IMR-90 (cell line): ENCODE measurements at regions not wholly inside any gene's neighbourhood (a gene's known extent, or its start where the extent isn't known, plus 50 kb on each side); places are given as distances from the start of the nearest gene placed in this dataset.

Experiments used
- ATAC-seq: fragments of 200-7000 bp; cut with Tn5 transposase; 2 replicates; pipeline ENCODE4 v1.9.1; 2020; ENCODE audit warnings: low read depth, mild to moderate bottlenecking, moderate library complexity
- BruUV-seq: library from RNA; stranded (reverse); fragments of 400-500 nt; replicated peaks from 2 replicates; lab custom pipeline; 2021; lab: Mats Ljungman, UMichigan
- CTCF ChIA-PET: fragments of 300-600 bp; formaldehyde crosslinking; extraction: SDS; loops from one replicate; lab custom pipeline; 2021; ENCODE audit warnings: antibody characterized with exemption; lab: Yijun Ruan, JAX
- POLR2A ChIA-PET: fragments of 300-600 bp; sonication (Branson Sonifier 250); formaldehyde crosslinking; loops from one replicate; lab custom pipeline; 2022; ENCODE audit warnings: antibody characterized with exemption; ENCODE audit not compliant: unreplicated experiment; lab: Charles Lee
- DNase-seq: peaks from one replicate; pipeline ENCODE4 v3.0.0; 2013
- H2AFZ ChIP-seq: replicated peaks from 2 replicates; pipeline ENCODE3; 2013; ENCODE audit warnings: low read length, mild to moderate bottlenecking; ENCODE audit not compliant: poor library complexity
- H2AK5ac ChIP-seq: 2 replicates; pipeline ENCODE4 v1.6.1; 2013; ENCODE audit warnings: low read depth, low read length, inconsistent platforms
- H2AK9ac ChIP-seq: replicated peaks from 2 replicates; pipeline ENCODE3; 2013; ENCODE audit warnings: mild to moderate bottlenecking, low read depth, low read length, moderate library complexity; ENCODE audit not compliant: poor library complexity
- H2BK120ac ChIP-seq: 2 replicates; pipeline ENCODE4 v1.6.1; 2013; ENCODE audit warnings: low read depth, low read length, inconsistent platforms
- H2BK15ac ChIP-seq: 3 replicates; pipeline ENCODE4 v1.6.1; 2013; ENCODE audit warnings: low read depth, low read length, inconsistent platforms
- H2BK20ac ChIP-seq: 2 replicates; pipeline ENCODE4 v1.6.1; 2013; ENCODE audit warnings: low read depth, mild to moderate bottlenecking, inconsistent platforms, low read length, moderate library complexity
- H2BK5ac ChIP-seq: 2 replicates; pipeline ENCODE4 v1.6.1; 2013; ENCODE audit warnings: mild to moderate bottlenecking, low read depth, low read length, inconsistent platforms; ENCODE audit not compliant: poor library complexity, severe bottlenecking
- H3K14ac ChIP-seq: replicated peaks from 2 replicates; pipeline ENCODE4 v1.6.1; 2013; ENCODE audit warnings: low read depth, low read length, inconsistent platforms
- H3K18ac ChIP-seq: 2 replicates; pipeline ENCODE4 v1.6.1; 2013; ENCODE audit warnings: low read depth, low read length, control low read depth
- H3K23ac ChIP-seq: 2 replicates; pipeline ENCODE4 v1.6.1; 2013; ENCODE audit warnings: low read depth, low read length, inconsistent platforms
- H3K27ac ChIP-seq: 2 replicates; pipeline ENCODE4 v1.5.1; 2013; ENCODE audit warnings: mild to moderate bottlenecking, control low read depth, low read length; ENCODE audit not compliant: insufficient read depth
- H3K27me3 ChIP-seq: 2 replicates; pipeline ENCODE4 v1.6.1; 2013; ENCODE audit warnings: low read length; ENCODE audit not compliant: control insufficient read depth, insufficient read depth
- H3K36me3 ChIP-seq: 2 replicates; pipeline ENCODE4 v1.6.1; 2013; ENCODE audit warnings: low read length, mixed read lengths; ENCODE audit not compliant: control insufficient read depth, insufficient read depth
- H3K4ac ChIP-seq: 2 replicates; pipeline ENCODE4 v1.6.1; 2013; ENCODE audit warnings: low read depth, low read length, inconsistent platforms
- H3K4me1 ChIP-seq: 2 replicates; pipeline ENCODE4 v1.6.1; 2013; ENCODE audit warnings: low read length, mixed read lengths; ENCODE audit not compliant: control insufficient read depth, insufficient read depth
- H3K4me2 ChIP-seq: 2 replicates; pipeline ENCODE4 v1.6.1; 2013; ENCODE audit warnings: low read depth, mild to moderate bottlenecking, control low read depth, low read length, moderate library complexity
- H3K4me3 ChIP-seq: 2 replicates; pipeline ENCODE4 v1.5.1; 2013; ENCODE audit warnings: low read depth, mild to moderate bottlenecking, control low read depth, low read length, moderate library complexity; ENCODE audit not compliant: insufficient read depth
- H3K56ac ChIP-seq: 2 replicates; pipeline ENCODE4 v1.6.1; 2013; ENCODE audit warnings: low read length, inconsistent platforms; ENCODE audit not compliant: insufficient read depth; ENCODE audit errors: extremely low read depth
- H3K79me1 ChIP-seq, 2 experiments: 2 replicates each; pipeline ENCODE4 v1.6.1; 2013; ENCODE audit warnings: low read length in 2 of 2, inconsistent platforms in 1 of 2, low read depth in 1 of 2
- H3K9ac ChIP-seq: 2 replicates; pipeline ENCODE4 v1.6.1; 2013; ENCODE audit warnings: low read depth, low read length, control low read depth
- H3K9me1 ChIP-seq: 2 replicates; pipeline ENCODE4 v1.6.1; 2013; ENCODE audit warnings: low read length, inconsistent platforms; ENCODE audit not compliant: insufficient read depth
- H3K9me3 ChIP-seq: 2 replicates; pipeline ENCODE4 v1.6.1; 2013; ENCODE audit warnings: low read length; ENCODE audit not compliant: control insufficient read depth, insufficient read depth
- H4K20me1 ChIP-seq: 2 replicates; pipeline ENCODE4 v1.6.1; 2013; ENCODE audit warnings: low read length, inconsistent platforms; ENCODE audit not compliant: insufficient read depth
- H4K5ac ChIP-seq: 2 replicates; pipeline ENCODE4 v1.6.1; 2013; ENCODE audit warnings: mild to moderate bottlenecking, low read depth, low read length, control low read depth
- H4K8ac ChIP-seq, 2 experiments: 2 replicates each; pipeline ENCODE4 v1.6.1; 2013; ENCODE audit warnings: low read depth in 2 of 2, low read length in 2 of 2, control low read depth in 1 of 2, inconsistent platforms in 1 of 2
- H4K91ac ChIP-seq: 2 replicates; pipeline ENCODE4 v1.6.1; 2013; ENCODE audit warnings: low read depth, low read length, inconsistent platforms; ENCODE audit not compliant: insufficient read depth
- BHLHE40 ChIP-seq: fragments of 150-350 bp; IDR thresholded peaks from 2 replicates; pipeline ENCODE4 v1.6.1; 2016; ENCODE audit warnings: mild to moderate bottlenecking, low read depth, low read length
- CEBPB ChIP-seq: IDR thresholded peaks from 2 replicates; pipeline ENCODE4 v1.6.1; 2012; ENCODE audit warnings: low read depth, low read length, improper control_type of control experiment
- CHD1 ChIP-seq: IDR thresholded peaks from 2 replicates; pipeline ENCODE4 v1.6.1; 2012; ENCODE audit warnings: low read depth, low read length, improper control_type of control experiment
- ELK1 ChIP-seq: fragments of 150-350 bp; IDR thresholded peaks from 2 replicates; pipeline ENCODE4 v1.6.1; 2016; ENCODE audit warnings: low read depth, mild to moderate bottlenecking, low read length, moderate library complexity, borderline replicate concordance
- FOS ChIP-seq: fragments of 150-350 bp; IDR thresholded peaks from 2 replicates; pipeline ENCODE4 v1.6.1; 2016; ENCODE audit warnings: low read depth, low read length
- MAFK ChIP-seq: IDR thresholded peaks from 2 replicates; pipeline ENCODE4 v1.6.1; 2012; ENCODE audit warnings: low read depth, low read length, improper control_type of control experiment
- MAZ ChIP-seq: IDR thresholded peaks from 2 replicates; pipeline ENCODE4 v1.6.1; 2012; ENCODE audit warnings: low read depth, mild to moderate bottlenecking, low read length, improper control_type of control experiment, moderate library complexity, borderline replicate concordance
- MXI1 ChIP-seq: IDR thresholded peaks from 2 replicates; pipeline ENCODE4 v1.6.1; 2012; ENCODE audit warnings: low read depth, mild to moderate bottlenecking, low read length, moderate library complexity, borderline replicate concordance
- NFE2L2 ChIP-seq: fragments of 150-350 bp; IDR thresholded peaks from 2 replicates; pipeline ENCODE4 v1.6.1; 2016; ENCODE audit warnings: low read depth, mild to moderate bottlenecking, low read length
- POLR2A ChIP-seq: IDR thresholded peaks from 2 replicates; pipeline ENCODE4 v1.6.1; 2012; ENCODE audit warnings: mild to moderate bottlenecking, low read depth, low read length
- RAD21 ChIP-seq: IDR thresholded peaks from 2 replicates; pipeline ENCODE4 v1.6.1; 2012; ENCODE audit warnings: low read length, improper control_type of control experiment
- RCOR1 ChIP-seq: IDR thresholded peaks from 2 replicates; pipeline ENCODE4 v1.6.1; 2012; ENCODE audit warnings: mild to moderate bottlenecking, low read length, improper control_type of control experiment; ENCODE audit not compliant: insufficient replicate concordance
- RFX5 ChIP-seq: IDR thresholded peaks from 2 replicates; pipeline ENCODE4 v1.8.0; 2012; ENCODE audit warnings: low read depth, mild to moderate bottlenecking, low read length, moderate library complexity
- SMC3 ChIP-seq: fragments of 150-350 bp; IDR thresholded peaks from 2 replicates; pipeline ENCODE4 v1.6.1; 2016; ENCODE audit warnings: low read depth, mild to moderate bottlenecking, antibody characterized with exemption, low read length, moderate library complexity
- USF2 ChIP-seq: fragments of 150-350 bp; IDR thresholded peaks from 2 replicates; pipeline ENCODE4 v1.6.1; 2017; ENCODE audit warnings: mild to moderate bottlenecking, antibody characterized with exemption, low read length, low read depth
- WGBS, 2 experiments: methylation state at CpG; one replicate each; pipeline versions ENCODE4 v1.1.5 to v1.1.7; 2013; ENCODE audit warnings: missing lambda C conversion rate in 2 of 2; ENCODE audit not compliant: insufficient read length in 1 of 2; ENCODE audit errors: extremely low coverage in 2 of 2; 5-methylcytosine and 5-hydroxymethylcytosine counted together
- dilution Hi-C: fragments of 300-500 bp; cut with HindIII; formaldehyde crosslinking; loops from one replicate; pipeline ENCODE4 v1.14.3; 2018; ENCODE audit warnings: low sequenced_read_pairs; ENCODE audit not compliant: unreplicated experiment
- in situ Hi-C: fragments of 300-500 bp; cut with MboI; formaldehyde crosslinking; loops from 3 replicates; pipeline ENCODE4 v1.14.3; 2019; ENCODE audit warnings: low sequenced_read_pairs, inconsistent platforms, mixed read lengths
- intact Hi-C: fragments of 100-400 bp; cut with micrococcal nuclease; formaldehyde crosslinking; loops from 2 replicates; pipeline ENCODE4 v1.10.0; 2022
- TF ChIP-seq, protein P1 (sequence below): conservative IDR thresholded peaks from 2 replicates; pipeline ENCODE4 v1.5.1; 2012; ENCODE audit warnings: mild to moderate bottlenecking, low read depth, low read length, improper control_type of control experiment

DNA sequence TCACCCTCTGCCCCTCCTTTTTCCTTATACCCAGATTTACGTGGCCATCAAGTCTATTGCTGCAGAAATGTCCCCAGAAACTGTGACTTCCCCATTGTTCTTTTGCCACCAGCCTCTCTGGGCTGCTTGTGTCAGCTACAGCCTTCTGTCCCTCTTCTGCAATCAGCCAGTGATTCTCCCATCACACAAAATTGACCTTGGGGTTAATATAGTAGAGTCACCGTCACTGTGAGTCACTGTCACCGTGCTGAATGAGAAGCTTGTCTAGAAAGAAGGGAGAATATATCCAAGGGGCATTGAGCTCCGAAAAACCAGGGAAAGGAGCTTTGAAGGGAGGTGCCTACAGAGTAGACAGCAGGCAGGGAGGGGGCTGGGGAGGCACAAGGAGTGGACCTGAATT lies 290.5 kb downstream of the HAPSTR1 start:
- no peaks in the 10 kb centered on the region for H3K4me1 ChIP-seq
- H2AK5ac ChIP-seq: no peak overlapping the region
- dilution Hi-C loops: no loop called here
- BruUV-seq: no TSS peak
- H3K18ac ChIP-seq: no peak overlapping the region
- in situ Hi-C loops: no loop called here
- no peak overlapping the region for H3K27ac ChIP-seq
- H3K4ac ChIP-seq: no peak overlapping the region
- H3K23ac ChIP-seq: no peak overlapping the region
- POLR2A ChIA-PET: no interaction called here
- DNase-seq (no peak), ATAC-seq (no peak)
- H2BK5ac ChIP-seq: no peak overlapping the region
- H2AK9ac ChIP-seq: no peak overlapping the region
- H3K9me1 ChIP-seq: no peaks in the 10 kb centered on the region
- H4K20me1 ChIP-seq: no peaks in the 10 kb centered on the region
- no peak overlapping the region for H2AFZ ChIP-seq
- H3K79me1 ChIP-seq: no peaks in the 10 kb centered on the region
- no peak overlapping the region for H2BK120ac ChIP-seq
- 17% methylated on average over 1 of the region's 4 CpGs; no CpG with 5 or more reads in 1 of the 2 experiments for WGBS, 2 experiments
- TF ChIP-seq MAFK (no peak), MAZ (no peak), CEBPB (no peak), RAD21 (no peak), POLR2A (no peak), USF2 (no peak), RFX5 (no peak), MXI1 (no peak), CHD1 (no peak), SMC3 (no peak), ELK1 (no peak), FOS (no peak), RCOR1 (no peak), BHLHE40 (no peak), NFE2L2 (no peak)
- TF ChIP-seq, protein P1, sequence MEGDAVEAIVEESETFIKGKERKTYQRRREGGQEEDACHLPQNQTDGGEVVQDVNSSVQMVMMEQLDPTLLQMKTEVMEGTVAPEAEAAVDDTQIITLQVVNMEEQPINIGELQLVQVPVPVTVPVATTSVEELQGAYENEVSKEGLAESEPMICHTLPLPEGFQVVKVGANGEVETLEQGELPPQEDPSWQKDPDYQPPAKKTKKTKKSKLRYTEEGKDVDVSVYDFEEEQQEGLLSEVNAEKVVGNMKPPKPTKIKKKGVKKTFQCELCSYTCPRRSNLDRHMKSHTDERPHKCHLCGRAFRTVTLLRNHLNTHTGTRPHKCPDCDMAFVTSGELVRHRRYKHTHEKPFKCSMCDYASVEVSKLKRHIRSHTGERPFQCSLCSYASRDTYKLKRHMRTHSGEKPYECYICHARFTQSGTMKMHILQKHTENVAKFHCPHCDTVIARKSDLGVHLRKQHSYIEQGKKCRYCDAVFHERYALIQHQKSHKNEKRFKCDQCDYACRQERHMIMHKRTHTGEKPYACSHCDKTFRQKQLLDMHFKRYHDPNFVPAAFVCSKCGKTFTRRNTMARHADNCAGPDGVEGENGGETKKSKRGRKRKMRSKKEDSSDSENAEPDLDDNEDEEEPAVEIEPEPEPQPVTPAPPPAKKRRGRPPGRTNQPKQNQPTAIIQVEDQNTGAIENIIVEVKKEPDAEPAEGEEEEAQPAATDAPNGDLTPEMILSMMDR: no peak
- no peak overlapping the region for H3K4me2 ChIP-seq
- intact Hi-C loops: no loop called here
- H3K9ac ChIP-seq: no peak overlapping the region
- H3K14ac ChIP-seq: no peak overlapping the region
- no peak overlapping the region for H4K5ac ChIP-seq
- H3K56ac ChIP-seq: no peak overlapping the region
- H2BK15ac ChIP-seq: no peak overlapping the region
- H4K8ac ChIP-seq: no peak overlapping the region
- no peaks in the 10 kb centered on the region for H3K36me3 ChIP-seq
- no peak overlapping the region for H3K4me3 ChIP-seq
- peaks cover 14% of the 10 kb centered on the region for H3K9me3 ChIP-seq
- H3K27me3 ChIP-seq: no peaks in the 10 kb centered on the region
- CTCF ChIA-PET: no interaction called here
- H2BK20ac ChIP-seq: no peak overlapping the region
- no peak overlapping the region for H4K91ac ChIP-seq
